ENCODE measurements at regions not wholly inside any gene's neighbourhood (a gene's known extent, or its start where the extent isn't known, plus 50 kb on each side); places are given as distances from the start of the nearest gene placed in this dataset.

GRCh38 chrX:139026811-139027210, 315.3 kb upstream of the FGF13 start:
- H3K27me3 ChIP-seq: no peaks in the 10 kb centered on the region
- TF ChIP-seq, protein P1, sequence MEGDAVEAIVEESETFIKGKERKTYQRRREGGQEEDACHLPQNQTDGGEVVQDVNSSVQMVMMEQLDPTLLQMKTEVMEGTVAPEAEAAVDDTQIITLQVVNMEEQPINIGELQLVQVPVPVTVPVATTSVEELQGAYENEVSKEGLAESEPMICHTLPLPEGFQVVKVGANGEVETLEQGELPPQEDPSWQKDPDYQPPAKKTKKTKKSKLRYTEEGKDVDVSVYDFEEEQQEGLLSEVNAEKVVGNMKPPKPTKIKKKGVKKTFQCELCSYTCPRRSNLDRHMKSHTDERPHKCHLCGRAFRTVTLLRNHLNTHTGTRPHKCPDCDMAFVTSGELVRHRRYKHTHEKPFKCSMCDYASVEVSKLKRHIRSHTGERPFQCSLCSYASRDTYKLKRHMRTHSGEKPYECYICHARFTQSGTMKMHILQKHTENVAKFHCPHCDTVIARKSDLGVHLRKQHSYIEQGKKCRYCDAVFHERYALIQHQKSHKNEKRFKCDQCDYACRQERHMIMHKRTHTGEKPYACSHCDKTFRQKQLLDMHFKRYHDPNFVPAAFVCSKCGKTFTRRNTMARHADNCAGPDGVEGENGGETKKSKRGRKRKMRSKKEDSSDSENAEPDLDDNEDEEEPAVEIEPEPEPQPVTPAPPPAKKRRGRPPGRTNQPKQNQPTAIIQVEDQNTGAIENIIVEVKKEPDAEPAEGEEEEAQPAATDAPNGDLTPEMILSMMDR (IDR thresholded peaks at IDR 0.05; ENCODE audit: low read depth, low read length): no peak

GRCh38 chrX:139026406-139026805, 314.9 kb upstream of the FGF13 start:
- Histone ChIP-seq H3K4me3 (ENCODE audit: low read depth, low read length) (no peak overlapping the region), H3K9me3 (no peaks in the 10 kb centered on the region), H3K36me3 (no peaks in the 10 kb centered on the region), H3K27me3 (no peaks in the 10 kb centered on the region), H3K4me1 (no peaks in the 10 kb centered on the region)
- TF ChIP-seq, protein P1 (IDR thresholded peaks at IDR 0.05; ENCODE audit: low read depth, low read length): no peak
- DNase-seq: no peak

More at GRCh38 chrX:139026811-139027210, 315.3 kb upstream of the FGF13 start:
- H3K9me3 ChIP-seq: no peaks in the 10 kb centered on the region
- no peak for DNase-seq
- no peaks in the 10 kb centered on the region for H3K4me1 ChIP-seq
- H3K36me3 ChIP-seq: no peaks in the 10 kb centered on the region
- no peak overlapping the region for H3K4me3 ChIP-seq (ENCODE audit: low read depth, low read length)

DNA sequence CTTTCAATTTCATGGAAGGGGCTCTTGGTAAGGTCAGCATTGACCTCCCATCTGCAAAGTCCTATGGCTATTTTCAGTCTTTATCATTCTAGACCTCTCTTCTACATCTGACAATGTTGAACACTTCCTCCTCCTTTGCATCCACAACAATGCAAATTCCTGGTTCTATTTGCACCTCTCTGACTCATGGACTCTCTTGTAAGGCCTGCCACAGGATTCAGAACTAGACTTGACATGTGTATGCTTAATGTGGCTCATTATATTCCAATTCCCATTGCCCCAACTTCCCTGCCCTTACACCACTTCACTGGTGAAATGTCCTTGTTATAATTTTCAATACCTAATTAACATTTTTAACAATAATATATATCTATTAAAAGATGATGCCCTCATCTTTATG, 314.3 kb upstream of the FGF13 start:
- no peaks in the 10 kb centered on the region for H3K27me3 ChIP-seq
- H3K36me3 ChIP-seq: no peaks in the 10 kb centered on the region
- DNase-seq: no peak
- H3K4me1 ChIP-seq: no peaks in the 10 kb centered on the region
- TF ChIP-seq, protein P1 (IDR thresholded peaks at IDR 0.05; ENCODE audit: low read depth, low read length): no peak
- H3K9me3 ChIP-seq: no peaks in the 10 kb centered on the region
- no peak overlapping the region for H3K4me3 ChIP-seq (ENCODE audit: low read depth, low read length)

GRCh38 chrX:139023531-139023930, 312.0 kb upstream of the FGF13 start:
- no peaks in the 10 kb centered on the region for H3K27me3 ChIP-seq
- TF ChIP-seq, protein P1 (IDR thresholded peaks at IDR 0.05; ENCODE audit: low read depth, low read length): no peak
- no peaks in the 10 kb centered on the region for H3K4me1 ChIP-seq
- no peaks in the 10 kb centered on the region for H3K9me3 ChIP-seq
- no peak overlapping the region for H3K4me3 ChIP-seq (ENCODE audit: low read depth, low read length)
- no peak for DNase-seq
- H3K36me3 ChIP-seq: no peaks in the 10 kb centered on the region

DNA sequence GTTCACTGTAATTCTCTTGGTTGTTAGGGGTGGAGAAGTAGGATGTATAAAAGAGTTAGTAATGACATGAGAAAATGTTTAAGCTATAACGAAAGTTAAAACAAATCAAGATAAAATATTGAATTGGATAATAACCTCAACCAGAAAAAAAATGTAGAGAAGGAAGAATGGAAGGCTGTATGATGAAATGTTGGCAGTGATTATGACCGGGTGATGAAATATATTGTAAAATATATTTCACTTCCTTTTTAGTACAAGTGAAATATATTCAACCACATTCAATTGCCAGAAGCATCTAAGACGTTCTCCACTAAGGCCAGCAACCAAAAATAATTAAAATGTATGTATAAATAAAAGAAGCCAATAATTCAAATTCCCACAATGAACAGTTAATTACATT, 309.3 kb upstream of the FGF13 start:
- Histone ChIP-seq H3K4me3 (ENCODE audit: low read depth, low read length) (no peak overlapping the region), H3K9me3 (no peaks in the 10 kb centered on the region), H3K4me1 (no peaks in the 10 kb centered on the region), H3K27me3 (no peaks in the 10 kb centered on the region), H3K36me3 (no peaks in the 10 kb centered on the region)
- TF ChIP-seq, protein P1 (IDR thresholded peaks at IDR 0.05; ENCODE audit: low read depth, low read length): no peak
- no peak for DNase-seq

DNA sequence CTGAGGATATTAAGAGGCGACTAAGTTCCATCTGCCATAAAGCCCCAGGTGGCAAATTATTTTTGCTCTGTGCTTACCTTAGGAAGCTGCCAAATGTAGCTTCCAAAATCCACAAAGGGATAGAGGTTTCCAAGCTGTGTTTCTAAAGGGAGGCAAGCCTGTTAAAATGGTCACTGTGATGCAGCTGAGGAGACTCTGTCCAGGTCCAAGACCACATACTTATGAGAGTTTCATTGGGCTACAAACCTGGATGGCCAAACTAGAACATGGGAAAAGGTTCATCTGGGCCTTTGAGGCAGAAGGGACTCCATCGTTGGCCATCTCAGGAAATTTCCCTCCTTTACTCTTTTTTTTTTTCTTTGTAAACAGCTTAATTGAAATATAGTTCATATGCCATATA, 306.9 kb upstream of the FGF13 start:
- H3K36me3 ChIP-seq: no peaks in the 10 kb centered on the region
- no peaks in the 10 kb centered on the region for H3K27me3 ChIP-seq
- H3K4me1 ChIP-seq: no peaks in the 10 kb centered on the region
- no peak overlapping the region for H3K4me3 ChIP-seq (ENCODE audit: low read depth, low read length)
- no peaks in the 10 kb centered on the region for H3K9me3 ChIP-seq
- no peak for DNase-seq
- TF ChIP-seq, protein P1 (IDR thresholded peaks at IDR 0.05; ENCODE audit: low read depth, low read length): no peak

All from BE2C (cell line).